ENCODE measurements at regions not wholly inside any gene's neighbourhood (a gene's known extent, or its start where the extent isn't known, plus 50 kb on each side); places are given as distances from the start of the nearest gene placed in this dataset.

- Histone ChIP-seq H3K4me1 (ENCODE audit: control insufficient read depth, extremely low read depth, insufficient read depth, low read length) (peaks cover 46% of the 10 kb centered on the region), H3K9me1 (ENCODE audit: control insufficient read depth, extremely low read depth, insufficient read depth, low read length) (no peaks in the 10 kb centered on the region), H3K4me3 (ENCODE audit: control insufficient read depth in 2 of 3, extremely low read depth in 1 of 3, insufficient read depth in 2 of 3, low read depth in 1 of 3, low read length in 3 of 3) (no peak overlapping the region), H3K9me3 (ENCODE audit: control insufficient read depth, low read depth, low read length) (no peaks in the 10 kb centered on the region), H3K27me3 (ENCODE audit: control insufficient read depth, extremely low read depth, insufficient read depth, low read length) (no peaks in the 10 kb centered on the region), H3K27ac (ENCODE audit: control insufficient read depth, insufficient read depth, low read length) (no peak overlapping the region), H3K4me2 (ENCODE audit: control insufficient read depth, extremely low read depth, insufficient read depth, low read depth, low read length) (no peak overlapping the region), H3K36me3 (ENCODE audit: control insufficient read depth in 2 of 2, extremely low read depth in 1 of 2, insufficient read depth in 2 of 2, low read length in 2 of 2) (no peaks in the 10 kb centered on the region), H2AFZ (ENCODE audit: control insufficient read depth, low read length) (no peak overlapping the region), H3K9ac (ENCODE audit: control insufficient read depth, extremely low read depth, insufficient read depth, low read length) (no peak overlapping the region), H4K20me1 (ENCODE audit: control insufficient read depth, extremely low read depth, insufficient read depth, low read length) (no peaks in the 10 kb centered on the region), H3K79me2 (ENCODE audit: control insufficient read depth, insufficient read depth, low read length) (no peaks in the 10 kb centered on the region)
- TF ChIP-seq EZH2 (IDR thresholded peaks at IDR 0.05; ENCODE audit: low read length): no peak
- no peak for TF ChIP-seq CTCF (optimal IDR thresholded peaks at IDR 0.05 in 1 of 3, IDR thresholded peaks at IDR 0.05 in 1 of 3, conservative IDR thresholded peaks at IDR 0.05 in 1 of 3; ENCODE audit: extremely low read depth in 1 of 3, insufficient read depth in 2 of 3, low read length in 3 of 3)
- dilution Hi-C loops (cut with MboI; ENCODE audit: extremely low pct_ligation_motif_present, low sequenced_read_pairs): no loop called here
- no peak for FAIRE-seq
- DNase-seq (ENCODE audit: low read depth, low spot score): no peak
Measured at GRCh38 chr12:46472144-46472705, 99.7 kb upstream of the SLC38A2 start.

- H4K20me1 ChIP-seq (ENCODE audit: control insufficient read depth, extremely low read depth, insufficient read depth, low read length): no peaks in the 10 kb centered on the region
- DNase-seq (ENCODE audit: low read depth, low spot score) (no peak), FAIRE-seq (no peak)
- no peak overlapping the region for H2AFZ ChIP-seq (ENCODE audit: control insufficient read depth, low read length)
- H3K79me2 ChIP-seq (ENCODE audit: control insufficient read depth, insufficient read depth, low read length): no peaks in the 10 kb centered on the region
- H3K4me3 ChIP-seq (ENCODE audit: control insufficient read depth in 2 of 3, extremely low read depth in 1 of 3, insufficient read depth in 2 of 3, low read depth in 1 of 3, low read length in 3 of 3): no peak overlapping the region
- no peaks in the 10 kb centered on the region for H3K9me3 ChIP-seq (ENCODE audit: control insufficient read depth, low read depth, low read length)
- H3K36me3 ChIP-seq (ENCODE audit: control insufficient read depth in 2 of 2, extremely low read depth in 1 of 2, insufficient read depth in 2 of 2, low read length in 2 of 2): no peaks in the 10 kb centered on the region
- peak overlapping the region; percentile 5 for H3K27ac ChIP-seq (ENCODE audit: control insufficient read depth, insufficient read depth, low read length)
- H3K27me3 ChIP-seq (ENCODE audit: control insufficient read depth, extremely low read depth, insufficient read depth, low read length): no peaks in the 10 kb centered on the region
- no peak for TF ChIP-seq EZH2 (IDR thresholded peaks at IDR 0.05; ENCODE audit: low read length)
- no peak for TF ChIP-seq CTCF (optimal IDR thresholded peaks at IDR 0.05 in 1 of 3, IDR thresholded peaks at IDR 0.05 in 1 of 3, conservative IDR thresholded peaks at IDR 0.05 in 1 of 3; ENCODE audit: extremely low read depth in 1 of 3, insufficient read depth in 2 of 3, low read length in 3 of 3)
- H3K9me1 ChIP-seq (ENCODE audit: control insufficient read depth, extremely low read depth, insufficient read depth, low read length): no peaks in the 10 kb centered on the region
- H3K4me2 ChIP-seq (ENCODE audit: control insufficient read depth, extremely low read depth, insufficient read depth, low read depth, low read length): peak overlapping the region; percentile 23
- H3K4me1 ChIP-seq (ENCODE audit: control insufficient read depth, extremely low read depth, insufficient read depth, low read length): peaks cover 46% of the 10 kb centered on the region
- dilution Hi-C loops (cut with MboI; ENCODE audit: extremely low pct_ligation_motif_present, low sequenced_read_pairs): no loop called here
- no peak overlapping the region for H3K9ac ChIP-seq (ENCODE audit: control insufficient read depth, extremely low read depth, insufficient read depth, low read length)
Measured at GRCh38 chr12:46471404-46471803, 98.8 kb upstream of the SLC38A2 start.

Measured in keratinocyte (primary cell).